Tibial artery (tissue), 4 donors: ENCODE measurements at regions not wholly inside any gene's neighbourhood (a gene's known extent, or its start where the extent isn't known, plus 50 kb on each side); places are given as distances from the start of the nearest gene placed in this dataset.

Experiments
- DNase-seq, 2 donors: peaks; one replicate each; pipeline ENCODE4 v3.0.0-alpha.2; 2019
- H3K27ac ChIP-seq, 2 donors: fragments of 200-600 bp; sonication (generic) in 1 of 2; 1 replicate in 1 of 2; 2 replicates in 1 of 2; pipeline ENCODE4 v1.5.1; 2018 to 2019; ENCODE audit warnings: mild to moderate bottlenecking in 1 of 2
- H3K27me3 ChIP-seq, 2 donors: fragments of 200-600 bp; sonication (generic) in 1 of 2; one replicate each; pipeline versions ENCODE4 v1.5.1 to v1.6.0; 2016 to 2019
- H3K36me3 ChIP-seq, 3 donors: fragments of 200-600 bp; sonication (generic) in 2 of 3; one replicate each; pipeline ENCODE4 v1.5.1; 2016 to 2019; ENCODE audit warnings: mild to moderate bottlenecking in 2 of 3
- H3K4me1 ChIP-seq, 4 donors: fragments of 200-600 bp; sonication (generic) in 2 of 4; 1 replicate in 3 of 4; 2 replicates in 1 of 4; pipeline ENCODE4 v1.5.1; 2016 to 2019
- H3K4me3 ChIP-seq, 2 donors: fragments of 200-600 bp; sonication (generic) in 1 of 2; 1 replicate in 1 of 2; 2 replicates in 1 of 2; pipeline ENCODE4 v1.5.1; 2018 to 2019; ENCODE audit warnings: mild to moderate bottlenecking in 2 of 2
- H3K9me3 ChIP-seq, 3 donors: fragments of 200-600 bp; sonication (generic) in 1 of 3; one replicate each; pipeline ENCODE4 v1.5.1; 2016 to 2019
- intact Hi-C: fragments of 100-400 bp; cut with DNase I; formaldehyde crosslinking; loops from one replicate; pipeline ENCODE4 v1.15.0; 2023; ENCODE audit warnings: low total_unique reads
- TF ChIP-seq, protein P1 (sequence below), 2 experiments: fragments of 200-600 bp in 1 of 2; fragments of 450-650 bp in 1 of 2; IDR thresholded peaks; one replicate each; pipeline ENCODE4 v1.5.1; 2017 to 2019; ENCODE audit warnings: antibody characterized with exemption in 2 of 2, mild to moderate bottlenecking in 1 of 2, moderate library complexity in 1 of 2

DNA sequence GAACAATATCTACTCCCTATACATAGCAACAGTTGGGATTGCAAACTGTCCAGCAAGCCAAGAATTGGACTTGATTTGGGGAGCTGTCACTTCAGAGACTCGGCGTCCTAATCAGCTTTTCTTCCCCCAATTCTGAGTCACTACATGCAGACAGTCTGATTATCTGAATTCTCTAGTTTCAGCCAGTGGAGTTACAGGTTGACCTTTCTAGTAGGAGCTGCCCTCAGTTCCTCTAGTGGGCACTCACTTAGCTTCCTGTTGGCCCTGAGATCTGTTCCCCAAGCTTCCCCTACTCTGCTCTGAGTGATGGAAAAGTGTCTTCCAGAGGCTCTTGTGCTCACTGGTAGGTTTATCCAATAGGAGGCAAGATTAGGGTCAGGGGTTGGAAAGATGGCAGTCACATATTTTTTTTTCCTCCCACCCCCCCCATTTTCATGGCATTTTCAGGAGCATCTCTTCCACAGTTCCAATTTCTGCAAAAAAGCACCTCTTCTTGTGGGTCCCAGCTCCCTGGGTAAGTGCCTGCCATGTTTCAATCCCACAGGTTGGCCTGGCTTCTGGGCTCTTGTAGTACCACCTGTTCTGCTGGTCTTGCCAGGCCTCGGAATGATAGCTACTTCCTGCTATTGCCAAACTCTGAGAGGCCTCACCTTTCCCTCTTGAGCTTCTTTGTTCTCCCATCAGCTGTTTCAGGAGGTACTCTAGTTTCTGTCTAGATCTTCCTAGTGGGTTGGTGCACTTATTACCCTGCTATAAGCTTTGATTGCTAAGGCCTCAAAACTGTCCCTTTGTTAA is 182.2 kb downstream of the RAP2B start:
- TF ChIP-seq, protein P1, sequence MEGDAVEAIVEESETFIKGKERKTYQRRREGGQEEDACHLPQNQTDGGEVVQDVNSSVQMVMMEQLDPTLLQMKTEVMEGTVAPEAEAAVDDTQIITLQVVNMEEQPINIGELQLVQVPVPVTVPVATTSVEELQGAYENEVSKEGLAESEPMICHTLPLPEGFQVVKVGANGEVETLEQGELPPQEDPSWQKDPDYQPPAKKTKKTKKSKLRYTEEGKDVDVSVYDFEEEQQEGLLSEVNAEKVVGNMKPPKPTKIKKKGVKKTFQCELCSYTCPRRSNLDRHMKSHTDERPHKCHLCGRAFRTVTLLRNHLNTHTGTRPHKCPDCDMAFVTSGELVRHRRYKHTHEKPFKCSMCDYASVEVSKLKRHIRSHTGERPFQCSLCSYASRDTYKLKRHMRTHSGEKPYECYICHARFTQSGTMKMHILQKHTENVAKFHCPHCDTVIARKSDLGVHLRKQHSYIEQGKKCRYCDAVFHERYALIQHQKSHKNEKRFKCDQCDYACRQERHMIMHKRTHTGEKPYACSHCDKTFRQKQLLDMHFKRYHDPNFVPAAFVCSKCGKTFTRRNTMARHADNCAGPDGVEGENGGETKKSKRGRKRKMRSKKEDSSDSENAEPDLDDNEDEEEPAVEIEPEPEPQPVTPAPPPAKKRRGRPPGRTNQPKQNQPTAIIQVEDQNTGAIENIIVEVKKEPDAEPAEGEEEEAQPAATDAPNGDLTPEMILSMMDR (IDR thresholded peaks at IDR 0.05): no peak
- H3K9me3 ChIP-seq: no peaks in the 10 kb centered on the region
- no peaks in the 10 kb centered on the region for H3K36me3 ChIP-seq
- intact Hi-C loops: no loop called here
- no peak overlapping the region for H3K4me3 ChIP-seq
- no peaks in the 10 kb centered on the region for H3K4me1 ChIP-seq
- no peak overlapping the region for H3K27ac ChIP-seq
- no peak for DNase-seq
- H3K27me3 ChIP-seq: no peaks in the 10 kb centered on the region

DNA sequence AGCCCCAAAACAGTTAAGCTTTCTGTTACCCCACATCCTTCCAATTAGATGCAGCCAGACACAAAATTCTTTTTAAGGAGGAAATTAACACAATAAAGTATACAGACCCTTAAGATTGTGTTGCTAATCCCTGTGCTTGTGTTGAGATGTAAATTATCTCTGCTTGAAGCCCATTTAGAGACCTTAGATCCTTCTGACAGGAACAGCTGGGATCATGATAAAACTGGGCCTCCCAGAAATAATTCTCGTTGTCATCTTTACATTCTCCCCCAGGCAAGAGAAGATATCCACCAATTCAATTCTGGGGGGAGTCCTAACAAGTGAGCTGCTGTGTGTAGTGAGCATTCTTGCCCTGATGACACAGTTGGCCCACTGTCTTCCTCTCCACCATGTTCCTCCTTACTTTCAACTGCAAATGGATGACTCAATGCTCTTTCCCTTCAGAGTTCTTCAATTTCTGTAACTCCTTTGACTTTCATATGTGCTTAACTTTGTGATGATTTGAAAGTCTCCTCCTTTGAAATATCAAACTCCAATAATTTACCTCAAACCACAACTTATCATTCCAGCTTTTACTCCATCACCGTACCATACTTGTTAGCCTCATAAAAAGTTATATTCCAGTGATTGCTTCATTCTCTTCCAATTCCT is 186.6 kb downstream of the RAP2B start:
- H3K9me3 ChIP-seq: peaks cover 0 to 6% (median 0%) of the 10 kb centered on the region in 3 donors
- H3K4me3 ChIP-seq: no peak overlapping the region
- H3K4me1 ChIP-seq: no peaks in the 10 kb centered on the region
- no peaks in the 10 kb centered on the region for H3K27me3 ChIP-seq
- intact Hi-C loops: no loop called here
- no peak for DNase-seq
- TF ChIP-seq, protein P1 (IDR thresholded peaks at IDR 0.05): no peak
- H3K36me3 ChIP-seq: no peaks in the 10 kb centered on the region
- H3K27ac ChIP-seq: no peak overlapping the region

DNA sequence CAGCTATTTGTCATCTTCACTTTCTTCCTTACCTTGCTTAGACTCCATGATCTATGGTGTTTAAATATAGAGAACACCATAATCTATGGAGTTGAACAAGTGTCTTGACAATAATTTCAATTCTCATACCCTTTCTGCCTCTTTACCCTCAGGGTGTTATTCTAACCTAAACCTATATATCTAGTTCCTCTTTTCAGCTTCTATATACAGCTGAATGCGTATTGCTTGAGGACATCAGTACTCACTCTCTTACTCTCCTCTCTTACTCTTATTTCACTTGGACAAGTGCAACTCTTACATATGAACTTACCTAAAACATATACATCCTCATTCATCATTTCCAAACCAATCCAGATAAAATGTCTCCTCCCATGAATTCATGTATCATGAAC is 187.1 kb downstream of the RAP2B start:
- Histone ChIP-seq H3K4me1 (no peaks in the 10 kb centered on the region), H3K27me3 (no peaks in the 10 kb centered on the region), H3K9me3 (peaks cover 0 to 6% (median 0%) of the 10 kb centered on the region in 3 donors), H3K36me3 (no peaks in the 10 kb centered on the region), H3K4me3 (no peak overlapping the region), H3K27ac (no peak overlapping the region)
- TF ChIP-seq, protein P1 (IDR thresholded peaks at IDR 0.05): no peak
- intact Hi-C loops: no loop called here
- no peak for DNase-seq

GRCh38 chr3:153350420-153350819 is 188.4 kb downstream of the RAP2B start:
- Histone ChIP-seq H3K9me3 (peaks cover 0 to 6% (median 0%) of the 10 kb centered on the region in 3 donors), H3K27ac (no peak overlapping the region), H3K4me3 (no peak overlapping the region), H3K36me3 (no peaks in the 10 kb centered on the region), H3K27me3 (no peaks in the 10 kb centered on the region), H3K4me1 (no peaks in the 10 kb centered on the region)
- no peak for DNase-seq
- TF ChIP-seq, protein P1 (IDR thresholded peaks at IDR 0.05): no peak
- intact Hi-C loops: no loop called here

DNA sequence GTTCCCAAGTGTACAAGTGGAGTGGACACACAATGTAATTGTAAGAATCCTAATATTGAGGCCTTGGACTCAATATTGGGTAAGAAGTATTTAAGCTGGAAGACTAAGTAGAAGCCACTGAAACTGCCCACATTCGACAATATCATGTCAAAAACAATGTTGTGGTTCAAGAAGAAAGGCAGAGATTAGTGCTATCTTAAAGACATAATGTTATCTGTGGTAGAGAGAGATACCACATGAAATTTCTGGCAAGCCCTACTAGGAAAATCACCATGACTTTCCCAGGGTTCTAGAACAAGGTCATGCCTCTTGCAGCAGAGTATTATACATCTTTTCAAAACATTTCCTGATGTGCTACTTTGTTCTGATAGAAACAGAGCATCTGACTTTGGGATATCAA is 192.6 kb downstream of the RAP2B start:
- DNase-seq: no peak
- H3K4me3 ChIP-seq: no peak overlapping the region
- TF ChIP-seq, protein P1 (IDR thresholded peaks at IDR 0.05): no peak
- H3K9me3 ChIP-seq: peaks cover 0 to 6% (median 0%) of the 10 kb centered on the region in 3 donors
- intact Hi-C loops: no loop called here
- no peaks in the 10 kb centered on the region for H3K36me3 ChIP-seq
- no peaks in the 10 kb centered on the region for H3K4me1 ChIP-seq
- no peak overlapping the region for H3K27ac ChIP-seq
- no peaks in the 10 kb centered on the region for H3K27me3 ChIP-seq
